HG03457 (cell line): ENCODE measurements at regions not wholly inside any gene's neighbourhood (a gene's known extent, or its start where the extent isn't known, plus 50 kb on each side); places are given as distances from the start of the nearest gene placed in this dataset.
A peak's percentile ranks its signal among the peaks of the same experiment; 100 is the strongest.

Experiments
- ATAC-seq: cut with Tn5 transposase; IDR thresholded peaks from one replicate; pipeline ENCODE4 v1.9.1; 2021; ENCODE audit warnings: moderate number of reproducible peaks; ENCODE audit not compliant: unreplicated experiment

- ATAC-seq: no peak
Observed at GRCh38 chr2:230640540-230641011, 72.1 kb upstream of the CAB39 start.

DNA sequence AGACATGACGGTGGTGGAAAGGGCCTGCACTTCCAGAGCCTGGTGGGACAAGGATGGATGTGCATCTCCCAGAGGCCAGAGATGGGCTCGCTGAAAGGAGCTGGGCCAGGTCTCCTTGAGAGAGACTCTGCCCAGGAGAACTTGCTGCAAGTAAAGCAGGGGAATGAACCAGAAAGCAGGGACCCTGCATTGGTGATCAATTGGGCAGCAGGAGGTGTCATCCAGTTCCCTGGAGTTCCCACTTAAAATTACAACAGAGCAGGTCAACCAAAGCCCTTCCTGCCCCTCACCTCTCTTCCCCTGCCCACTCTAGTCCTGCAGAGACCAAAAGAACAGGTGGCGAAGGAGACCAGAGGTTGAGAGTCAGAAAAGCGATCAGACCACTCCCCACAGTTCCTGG is 69.7 kb upstream of the CAB39 start:
- no peak for ATAC-seq

GRCh38 chr2:230643576-230644291 is 68.9 kb upstream of the CAB39 start:
- peak; percentile 82 for ATAC-seq

GRCh38 chr2:230644356-230644935 is 68.2 kb upstream of the CAB39 start:
- no peak for ATAC-seq

- no peak for ATAC-seq
Observed at GRCh38 chr2:230648356-230648755, 64.3 kb upstream of the CAB39 start.

DNA sequence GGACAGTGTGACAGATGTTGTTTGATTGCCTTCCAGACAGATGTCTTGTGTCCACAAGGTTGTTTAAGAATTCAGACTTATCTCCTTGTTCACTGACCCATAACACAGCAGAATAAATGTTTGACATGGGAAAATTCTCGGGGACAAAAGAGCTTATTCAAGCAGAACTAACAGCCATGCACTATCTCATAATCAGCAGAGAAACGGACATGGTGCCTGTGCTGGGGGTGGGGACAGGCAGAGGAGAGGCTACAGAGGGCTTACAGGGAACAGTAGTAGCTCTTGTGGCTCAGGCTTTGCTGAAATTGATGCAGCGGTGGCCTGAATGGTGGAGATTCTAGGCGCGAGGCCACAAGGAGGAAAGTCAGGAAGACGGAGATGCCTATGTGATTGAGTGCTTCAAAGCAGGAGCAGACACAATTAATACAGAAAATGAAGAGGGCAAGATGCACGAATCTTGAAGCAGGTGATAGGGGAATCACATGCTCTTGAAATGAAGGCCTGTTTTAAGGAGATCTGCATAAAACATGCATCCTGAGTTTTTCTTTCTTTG is 62.0 kb upstream of the CAB39 start:
- ATAC-seq: peak; percentile 83

DNA sequence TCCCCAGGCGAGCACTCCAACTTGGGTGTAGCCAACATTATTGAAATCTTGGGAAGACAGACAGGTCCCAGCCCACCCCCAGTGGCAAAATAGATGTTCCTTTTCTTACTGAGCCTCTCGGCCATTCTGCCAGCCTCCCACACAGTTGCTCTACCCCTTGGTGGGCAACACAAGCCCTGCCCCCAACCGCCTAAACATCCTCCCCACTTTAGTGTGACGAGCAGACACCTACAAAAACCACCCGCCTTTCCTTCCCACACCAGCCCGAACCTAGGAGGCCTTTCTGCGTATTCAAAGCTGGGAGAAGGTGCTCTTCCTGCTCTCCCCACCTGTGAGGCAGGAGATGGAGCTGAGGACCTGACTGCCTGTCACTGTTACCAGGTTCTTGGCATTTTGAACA is 58.6 kb upstream of the CAB39 start:
- no peak for ATAC-seq

- ATAC-seq: no peak
Observed at GRCh38 chr2:230657462-230657861, 55.2 kb upstream of the CAB39 start.

DNA sequence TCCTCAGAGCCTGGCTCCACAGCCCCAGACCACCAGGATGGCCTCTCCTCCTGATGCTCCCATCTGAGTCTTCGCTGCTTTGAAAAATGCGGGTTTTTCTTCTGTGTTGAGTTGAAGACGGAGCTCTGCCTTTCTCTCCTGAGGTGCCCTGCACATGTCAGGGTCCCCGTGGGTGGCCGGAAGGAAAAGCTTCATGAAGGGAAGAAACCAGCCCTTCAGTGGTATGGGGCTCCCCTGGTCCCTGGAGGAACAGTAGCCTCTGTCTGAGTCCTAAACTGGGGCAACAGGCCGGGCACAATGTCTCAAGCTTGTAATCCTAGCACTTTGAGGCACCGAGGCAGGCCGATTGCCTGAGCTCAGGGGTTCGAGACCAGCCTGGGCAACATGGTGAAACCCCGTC is 54.7 kb upstream of the CAB39 start:
- ATAC-seq: no peak

DNA sequence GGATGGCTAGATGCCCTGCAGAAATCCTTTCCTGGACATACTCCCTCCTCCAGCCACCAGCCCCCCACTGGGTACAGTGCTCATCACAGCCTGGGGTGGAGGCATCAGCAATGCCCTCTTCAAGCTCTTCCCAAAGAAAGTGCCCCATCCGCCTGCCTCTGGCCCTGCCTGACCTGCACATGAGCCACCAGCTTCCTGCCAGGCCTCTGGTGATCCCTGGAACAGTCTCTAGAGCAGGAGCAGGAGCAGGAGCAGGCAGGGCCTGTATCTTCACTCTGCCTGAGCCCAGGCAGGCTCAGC is 54.1 kb upstream of the CAB39 start:
- no peak for ATAC-seq

GRCh38 chr2:230658877-230659652 is 53.6 kb upstream of the CAB39 start:
- ATAC-seq: peak; percentile 33

- ATAC-seq: no peak
Observed at GRCh38 chr2:230660294-230661060, 52.2 kb upstream of the CAB39 start.

- no peak for ATAC-seq
Observed at GRCh38 chr2:230661072-230661957, 51.3 kb upstream of the CAB39 start.
